ENCODE measurements at regions not wholly inside any gene's neighbourhood (a gene's known extent, or its start where the extent isn't known, plus 50 kb on each side); places are given as distances from the start of the nearest gene placed in this dataset.

DNA sequence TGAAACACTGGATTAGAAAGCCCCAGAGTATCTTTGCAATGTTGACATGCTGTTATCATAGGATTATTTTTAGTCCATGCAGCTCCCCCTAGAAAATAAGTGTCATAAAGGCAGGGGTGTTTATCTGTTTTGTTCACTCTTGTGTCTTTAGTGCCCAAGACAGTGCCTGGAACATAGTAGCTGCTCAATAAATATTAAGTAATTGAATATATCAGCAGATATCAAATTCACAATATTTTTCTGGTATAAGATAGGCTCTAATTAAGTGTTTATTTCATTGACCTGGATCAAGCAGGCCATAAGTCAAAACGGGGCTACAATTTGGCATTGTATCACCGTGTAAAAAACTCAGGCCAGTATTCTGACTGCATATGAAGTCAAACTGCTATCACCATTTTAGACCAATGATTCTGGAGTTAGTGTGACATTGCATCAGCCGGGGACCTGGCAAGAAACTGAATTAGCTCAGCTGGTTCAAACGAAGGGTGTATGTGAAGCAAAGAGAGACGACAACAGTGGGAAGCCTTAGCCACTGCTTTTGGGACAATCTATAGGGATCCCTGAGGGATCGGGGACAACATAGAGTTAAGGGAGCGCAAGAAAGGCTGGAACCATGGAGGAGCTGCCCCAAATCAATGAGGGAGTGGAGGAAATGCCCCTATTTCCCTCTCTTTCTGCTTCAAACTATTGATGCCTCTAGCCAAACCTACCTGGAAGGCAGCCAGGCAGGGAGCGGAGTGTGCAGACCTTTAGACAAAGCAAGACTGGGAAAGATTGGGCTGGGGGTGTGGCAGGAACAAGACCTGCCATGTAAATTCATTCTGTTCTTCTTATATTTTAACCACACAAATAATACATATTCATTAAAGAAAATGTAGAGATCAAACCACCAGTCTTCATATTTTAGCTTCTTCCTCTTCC, 112.2 kb downstream of the PLEKHG1 start (continued):
- TF ChIP-seq, protein P1, sequence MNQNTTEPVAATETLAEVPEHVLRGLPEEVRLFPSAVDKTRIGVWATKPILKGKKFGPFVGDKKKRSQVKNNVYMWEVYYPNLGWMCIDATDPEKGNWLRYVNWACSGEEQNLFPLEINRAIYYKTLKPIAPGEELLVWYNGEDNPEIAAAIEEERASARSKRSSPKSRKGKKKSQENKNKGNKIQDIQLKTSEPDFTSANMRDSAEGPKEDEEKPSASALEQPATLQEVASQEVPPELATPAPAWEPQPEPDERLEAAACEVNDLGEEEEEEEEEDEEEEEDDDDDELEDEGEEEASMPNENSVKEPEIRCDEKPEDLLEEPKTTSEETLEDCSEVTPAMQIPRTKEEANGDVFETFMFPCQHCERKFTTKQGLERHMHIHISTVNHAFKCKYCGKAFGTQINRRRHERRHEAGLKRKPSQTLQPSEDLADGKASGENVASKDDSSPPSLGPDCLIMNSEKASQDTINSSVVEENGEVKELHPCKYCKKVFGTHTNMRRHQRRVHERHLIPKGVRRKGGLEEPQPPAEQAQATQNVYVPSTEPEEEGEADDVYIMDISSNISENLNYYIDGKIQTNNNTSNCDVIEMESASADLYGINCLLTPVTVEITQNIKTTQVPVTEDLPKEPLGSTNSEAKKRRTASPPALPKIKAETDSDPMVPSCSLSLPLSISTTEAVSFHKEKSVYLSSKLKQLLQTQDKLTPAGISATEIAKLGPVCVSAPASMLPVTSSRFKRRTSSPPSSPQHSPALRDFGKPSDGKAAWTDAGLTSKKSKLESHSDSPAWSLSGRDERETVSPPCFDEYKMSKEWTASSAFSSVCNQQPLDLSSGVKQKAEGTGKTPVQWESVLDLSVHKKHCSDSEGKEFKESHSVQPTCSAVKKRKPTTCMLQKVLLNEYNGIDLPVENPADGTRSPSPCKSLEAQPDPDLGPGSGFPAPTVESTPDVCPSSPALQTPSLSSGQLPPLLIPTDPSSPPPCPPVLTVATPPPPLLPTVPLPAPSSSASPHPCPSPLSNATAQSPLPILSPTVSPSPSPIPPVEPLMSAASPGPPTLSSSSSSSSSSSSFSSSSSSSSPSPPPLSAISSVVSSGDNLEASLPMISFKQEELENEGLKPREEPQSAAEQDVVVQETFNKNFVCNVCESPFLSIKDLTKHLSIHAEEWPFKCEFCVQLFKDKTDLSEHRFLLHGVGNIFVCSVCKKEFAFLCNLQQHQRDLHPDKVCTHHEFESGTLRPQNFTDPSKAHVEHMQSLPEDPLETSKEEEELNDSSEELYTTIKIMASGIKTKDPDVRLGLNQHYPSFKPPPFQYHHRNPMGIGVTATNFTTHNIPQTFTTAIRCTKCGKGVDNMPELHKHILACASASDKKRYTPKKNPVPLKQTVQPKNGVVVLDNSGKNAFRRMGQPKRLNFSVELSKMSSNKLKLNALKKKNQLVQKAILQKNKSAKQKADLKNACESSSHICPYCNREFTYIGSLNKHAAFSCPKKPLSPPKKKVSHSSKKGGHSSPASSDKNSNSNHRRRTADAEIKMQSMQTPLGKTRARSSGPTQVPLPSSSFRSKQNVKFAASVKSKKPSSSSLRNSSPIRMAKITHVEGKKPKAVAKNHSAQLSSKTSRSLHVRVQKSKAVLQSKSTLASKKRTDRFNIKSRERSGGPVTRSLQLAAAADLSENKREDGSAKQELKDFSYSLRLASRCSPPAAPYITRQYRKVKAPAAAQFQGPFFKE (tag by site-specific recombination; IDR thresholded peaks at IDR 0.05; ENCODE audit: borderline replicate concordance): no peak
- TF ChIP-seq SALL2 (tag by site-specific recombination; IDR thresholded peaks at IDR 0.05; ENCODE audit: borderline replicate concordance): no peak
- TF ChIP-seq, protein P2, sequence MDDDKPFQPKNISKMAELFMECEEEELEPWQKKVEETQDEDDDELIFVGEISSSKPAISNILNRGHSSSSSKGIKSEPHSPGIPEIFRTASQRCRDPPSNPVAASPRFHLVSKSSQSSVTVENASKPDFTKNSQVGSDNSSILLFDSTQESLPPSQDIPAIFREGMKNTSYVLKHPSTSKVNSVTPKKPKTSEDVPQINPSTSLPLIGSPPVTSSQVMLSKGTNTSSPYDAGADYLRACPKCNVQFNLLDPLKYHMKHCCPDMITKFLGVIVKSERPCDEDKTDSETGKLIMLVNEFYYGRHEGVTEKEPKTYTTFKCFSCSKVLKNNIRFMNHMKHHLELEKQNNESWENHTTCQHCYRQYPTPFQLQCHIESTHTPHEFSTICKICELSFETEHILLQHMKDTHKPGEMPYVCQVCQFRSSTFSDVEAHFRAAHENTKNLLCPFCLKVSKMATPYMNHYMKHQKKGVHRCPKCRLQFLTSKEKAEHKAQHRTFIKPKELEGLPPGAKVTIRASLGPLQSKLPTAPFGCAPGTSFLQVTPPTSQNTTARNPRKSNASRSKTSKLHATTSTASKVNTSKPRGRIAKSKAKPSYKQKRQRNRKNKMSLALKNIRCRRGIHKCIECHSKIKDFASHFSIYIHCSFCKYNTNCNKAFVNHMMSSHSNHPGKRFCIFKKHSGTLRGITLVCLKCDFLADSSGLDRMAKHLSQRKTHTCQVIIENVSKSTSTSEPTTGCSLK (tag by site-specific recombination; IDR thresholded peaks at IDR 0.05): no peak
- no peak for TF ChIP-seq ZNF707 (tag by site-specific recombination; IDR thresholded peaks at IDR 0.05)
- TF ChIP-seq KLF10 (tag by site-specific recombination; IDR thresholded peaks at IDR 0.05): peak; percentile 39; the same call in 1 of the 2 replicates
- TF ChIP-seq, protein P3, sequence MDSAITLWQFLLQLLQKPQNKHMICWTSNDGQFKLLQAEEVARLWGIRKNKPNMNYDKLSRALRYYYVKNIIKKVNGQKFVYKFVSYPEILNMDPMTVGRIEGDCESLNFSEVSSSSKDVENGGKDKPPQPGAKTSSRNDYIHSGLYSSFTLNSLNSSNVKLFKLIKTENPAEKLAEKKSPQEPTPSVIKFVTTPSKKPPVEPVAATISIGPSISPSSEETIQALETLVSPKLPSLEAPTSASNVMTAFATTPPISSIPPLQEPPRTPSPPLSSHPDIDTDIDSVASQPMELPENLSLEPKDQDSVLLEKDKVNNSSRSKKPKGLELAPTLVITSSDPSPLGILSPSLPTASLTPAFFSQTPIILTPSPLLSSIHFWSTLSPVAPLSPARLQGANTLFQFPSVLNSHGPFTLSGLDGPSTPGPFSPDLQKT (IDR thresholded peaks at IDR 0.05; ENCODE audit: borderline replicate concordance, low read depth, low read length): no peak
- TF ChIP-seq, protein P4, sequence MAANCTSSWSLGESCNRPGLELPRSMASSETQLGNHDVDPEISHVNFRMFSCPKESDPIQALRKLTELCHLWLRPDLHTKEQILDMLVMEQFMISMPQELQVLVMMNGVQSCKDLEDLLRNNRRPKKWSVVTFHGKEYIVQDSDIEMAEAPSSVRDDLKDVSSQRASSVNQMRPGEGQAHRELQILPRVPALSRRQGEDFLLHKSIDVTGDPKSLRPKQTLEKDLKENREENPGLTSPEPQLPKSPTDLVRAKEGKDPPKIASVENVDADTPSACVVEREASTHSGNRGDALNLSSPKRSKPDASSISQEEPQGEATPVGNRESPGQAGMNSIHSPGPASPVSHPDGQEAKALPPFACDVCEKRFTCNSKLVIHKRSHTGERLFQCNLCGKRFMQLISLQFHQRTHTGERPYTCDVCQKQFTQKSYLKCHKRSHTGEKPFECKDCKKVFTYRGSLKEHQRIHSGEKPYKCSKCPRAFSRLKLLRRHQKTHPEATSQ (tag by site-specific recombination; IDR thresholded peaks at IDR 0.05): no peak
- TF ChIP-seq ZNF366 (tag by site-specific recombination; conservative IDR thresholded peaks at IDR 0.05): peak; percentile 50; the same call in 1 of the 2 replicates
- TF ChIP-seq, protein P5, sequence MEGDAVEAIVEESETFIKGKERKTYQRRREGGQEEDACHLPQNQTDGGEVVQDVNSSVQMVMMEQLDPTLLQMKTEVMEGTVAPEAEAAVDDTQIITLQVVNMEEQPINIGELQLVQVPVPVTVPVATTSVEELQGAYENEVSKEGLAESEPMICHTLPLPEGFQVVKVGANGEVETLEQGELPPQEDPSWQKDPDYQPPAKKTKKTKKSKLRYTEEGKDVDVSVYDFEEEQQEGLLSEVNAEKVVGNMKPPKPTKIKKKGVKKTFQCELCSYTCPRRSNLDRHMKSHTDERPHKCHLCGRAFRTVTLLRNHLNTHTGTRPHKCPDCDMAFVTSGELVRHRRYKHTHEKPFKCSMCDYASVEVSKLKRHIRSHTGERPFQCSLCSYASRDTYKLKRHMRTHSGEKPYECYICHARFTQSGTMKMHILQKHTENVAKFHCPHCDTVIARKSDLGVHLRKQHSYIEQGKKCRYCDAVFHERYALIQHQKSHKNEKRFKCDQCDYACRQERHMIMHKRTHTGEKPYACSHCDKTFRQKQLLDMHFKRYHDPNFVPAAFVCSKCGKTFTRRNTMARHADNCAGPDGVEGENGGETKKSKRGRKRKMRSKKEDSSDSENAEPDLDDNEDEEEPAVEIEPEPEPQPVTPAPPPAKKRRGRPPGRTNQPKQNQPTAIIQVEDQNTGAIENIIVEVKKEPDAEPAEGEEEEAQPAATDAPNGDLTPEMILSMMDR (tag by site-specific recombination; IDR thresholded peaks at IDR 0.05): no peak
- no peak for TF ChIP-seq ZFP41 (tag by site-specific recombination; IDR thresholded peaks at IDR 0.05; ENCODE audit: borderline replicate concordance)
- no peak for TF ChIP-seq SETDB1 (IDR thresholded peaks at IDR 0.05; ENCODE audit: insufficient read length, low read length)
- TF ChIP-seq ZNF843 (tag by site-specific recombination; IDR thresholded peaks at IDR 0.05): no peak
- TF ChIP-seq ZNF510 (tag by site-specific recombination; IDR thresholded peaks at IDR 0.05; ENCODE audit: insufficient replicate concordance): no peak
- TF ChIP-seq, protein P6, sequence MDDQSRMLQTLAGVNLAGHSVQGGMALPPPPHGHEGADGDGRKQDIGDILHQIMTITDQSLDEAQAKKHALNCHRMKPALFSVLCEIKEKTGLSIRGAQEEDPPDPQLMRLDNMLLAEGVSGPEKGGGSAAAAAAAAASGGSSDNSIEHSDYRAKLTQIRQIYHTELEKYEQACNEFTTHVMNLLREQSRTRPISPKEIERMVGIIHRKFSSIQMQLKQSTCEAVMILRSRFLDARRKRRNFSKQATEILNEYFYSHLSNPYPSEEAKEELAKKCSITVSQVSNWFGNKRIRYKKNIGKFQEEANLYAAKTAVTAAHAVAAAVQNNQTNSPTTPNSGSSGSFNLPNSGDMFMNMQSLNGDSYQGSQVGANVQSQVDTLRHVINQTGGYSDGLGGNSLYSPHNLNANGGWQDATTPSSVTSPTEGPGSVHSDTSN (CRISPR knock-in tag; IDR thresholded peaks at IDR 0.05): no peak
- TF ChIP-seq, protein P7, sequence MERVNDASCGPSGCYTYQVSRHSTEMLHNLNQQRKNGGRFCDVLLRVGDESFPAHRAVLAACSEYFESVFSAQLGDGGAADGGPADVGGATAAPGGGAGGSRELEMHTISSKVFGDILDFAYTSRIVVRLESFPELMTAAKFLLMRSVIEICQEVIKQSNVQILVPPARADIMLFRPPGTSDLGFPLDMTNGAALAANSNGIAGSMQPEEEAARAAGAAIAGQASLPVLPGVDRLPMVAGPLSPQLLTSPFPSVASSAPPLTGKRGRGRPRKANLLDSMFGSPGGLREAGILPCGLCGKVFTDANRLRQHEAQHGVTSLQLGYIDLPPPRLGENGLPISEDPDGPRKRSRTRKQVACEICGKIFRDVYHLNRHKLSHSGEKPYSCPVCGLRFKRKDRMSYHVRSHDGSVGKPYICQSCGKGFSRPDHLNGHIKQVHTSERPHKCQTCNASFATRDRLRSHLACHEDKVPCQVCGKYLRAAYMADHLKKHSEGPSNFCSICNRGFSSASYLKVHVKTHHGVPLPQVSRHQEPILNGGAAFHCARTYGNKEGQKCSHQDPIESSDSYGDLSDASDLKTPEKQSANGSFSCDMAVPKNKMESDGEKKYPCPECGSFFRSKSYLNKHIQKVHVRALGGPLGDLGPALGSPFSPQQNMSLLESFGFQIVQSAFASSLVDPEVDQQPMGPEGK (tag by site-specific recombination; IDR thresholded peaks at IDR 0.05): no peak
- TF ChIP-seq REPIN1 (tag by site-specific recombination; IDR thresholded peaks at IDR 0.05; ENCODE audit: low read depth): no peak
- no peak for TF ChIP-seq ZBTB7A (tag by site-specific recombination; IDR thresholded peaks at IDR 0.05; ENCODE audit: low read depth)
- no peak for TF ChIP-seq SCRT2 (tag by site-specific recombination; IDR thresholded peaks at IDR 0.05)
- TF ChIP-seq, protein P8, sequence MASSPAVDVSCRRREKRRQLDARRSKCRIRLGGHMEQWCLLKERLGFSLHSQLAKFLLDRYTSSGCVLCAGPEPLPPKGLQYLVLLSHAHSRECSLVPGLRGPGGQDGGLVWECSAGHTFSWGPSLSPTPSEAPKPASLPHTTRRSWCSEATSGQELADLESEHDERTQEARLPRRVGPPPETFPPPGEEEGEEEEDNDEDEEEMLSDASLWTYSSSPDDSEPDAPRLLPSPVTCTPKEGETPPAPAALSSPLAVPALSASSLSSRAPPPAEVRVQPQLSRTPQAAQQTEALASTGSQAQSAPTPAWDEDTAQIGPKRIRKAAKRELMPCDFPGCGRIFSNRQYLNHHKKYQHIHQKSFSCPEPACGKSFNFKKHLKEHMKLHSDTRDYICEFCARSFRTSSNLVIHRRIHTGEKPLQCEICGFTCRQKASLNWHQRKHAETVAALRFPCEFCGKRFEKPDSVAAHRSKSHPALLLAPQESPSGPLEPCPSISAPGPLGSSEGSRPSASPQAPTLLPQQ (tag by site-specific recombination; IDR thresholded peaks at IDR 0.05): no peak
